Hematopoietic multipotent progenitor cell treated with erythropoietin and hydrocortisone succinate and interleukin-3 and kit ligand, for 6 days (in vitro differentiated cells): ENCODE measurements at regions not wholly inside any gene's neighbourhood (a gene's known extent, or its start where the extent isn't known, plus 50 kb on each side); places are given as distances from the start of the nearest gene placed in this dataset.
"Not testable (repeated sequence)": the region's sequence is repeated elsewhere in the genome, so short reads cannot be mapped to it uniquely, and the experiment has no call there.

ENCODE experiments used
- DNase-seq: peaks from one replicate; pipeline ENCODE4 v3.0.0-alpha.2; 2015

DNA sequence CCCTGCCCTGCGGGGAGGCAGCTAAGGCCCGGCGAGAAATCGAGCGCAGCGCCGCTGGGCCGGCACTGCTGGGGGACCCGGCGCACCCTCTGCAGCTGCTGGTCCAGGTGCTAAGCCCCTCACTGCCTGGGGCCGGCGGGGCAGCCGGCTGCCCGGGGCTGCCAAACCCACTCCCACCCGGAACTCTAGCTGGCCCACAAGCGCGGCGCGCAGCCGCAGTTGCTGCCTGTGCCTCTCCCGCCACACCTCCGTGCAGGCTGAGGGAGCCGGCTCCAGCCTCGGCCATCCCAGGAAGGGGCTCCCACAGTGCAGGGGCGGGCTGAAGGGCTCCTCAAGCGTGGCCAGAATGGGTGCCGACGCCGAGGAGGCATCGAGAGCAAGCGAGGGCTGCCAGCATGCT is 249.9 kb downstream of the FGF9 start:
- DNase-seq = not testable (repeated sequence)

DNA sequence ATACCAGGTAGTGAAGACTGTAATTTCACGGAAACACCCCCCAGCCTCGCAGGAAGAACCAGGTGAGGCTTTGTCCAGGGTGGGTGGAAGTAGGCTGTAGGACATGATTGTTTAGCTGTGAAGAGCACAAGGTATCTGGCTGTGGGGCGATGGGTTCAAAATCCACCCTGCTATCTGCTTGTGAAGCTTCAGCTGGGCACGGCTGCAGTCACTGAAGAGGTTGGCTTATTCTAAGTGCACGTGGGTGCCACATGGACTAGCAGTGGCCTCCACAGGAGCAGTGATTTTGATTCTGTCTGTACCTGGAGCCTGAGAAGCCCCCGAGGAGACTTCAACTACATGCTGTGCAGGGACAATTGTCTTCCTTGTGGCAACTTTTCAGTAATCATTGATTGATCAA is 254.1 kb downstream of the FGF9 start:
- DNase-seq = no peak

DNA sequence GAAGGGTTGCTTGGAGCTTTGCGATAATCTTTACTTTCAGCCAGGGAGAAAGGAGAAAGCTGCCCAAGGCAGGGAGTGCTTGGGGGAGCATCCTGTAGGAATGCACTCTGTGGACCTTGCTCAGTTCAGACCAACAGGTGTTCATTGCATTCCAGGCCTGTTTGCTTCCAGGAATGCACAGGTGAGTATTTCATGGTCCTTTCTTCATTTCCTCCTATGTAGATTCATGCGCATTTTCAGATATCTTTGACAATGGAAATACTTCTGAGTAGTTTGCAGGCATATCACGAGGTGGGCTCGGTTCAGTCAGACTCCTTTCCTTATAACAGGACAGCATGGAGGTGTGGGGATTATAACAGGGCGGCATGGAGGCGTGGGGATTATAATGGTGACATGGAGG is 254.8 kb downstream of the FGF9 start:
- no peak for DNase-seq

DNA sequence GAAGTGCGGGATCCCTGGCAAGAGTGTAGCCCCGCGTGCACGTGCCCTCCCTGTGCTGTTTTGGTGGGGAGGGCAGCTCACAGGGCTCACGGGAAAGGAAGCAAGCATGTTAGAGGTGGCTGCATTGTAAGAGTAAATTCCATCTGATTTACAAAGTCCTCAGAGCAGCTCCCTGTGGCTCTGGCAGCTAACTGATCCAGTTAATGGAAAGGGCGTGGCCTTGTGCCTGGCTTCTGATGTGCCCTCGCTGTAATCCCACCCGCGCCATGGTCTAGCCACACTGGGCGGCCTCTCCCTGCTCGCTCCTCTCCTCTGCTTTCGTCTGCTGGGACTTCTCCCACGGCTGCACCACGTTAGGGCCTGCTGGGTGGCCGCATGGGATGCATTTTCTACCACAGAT is 258.5 kb downstream of the FGF9 start:
- no peak for DNase-seq

DNA sequence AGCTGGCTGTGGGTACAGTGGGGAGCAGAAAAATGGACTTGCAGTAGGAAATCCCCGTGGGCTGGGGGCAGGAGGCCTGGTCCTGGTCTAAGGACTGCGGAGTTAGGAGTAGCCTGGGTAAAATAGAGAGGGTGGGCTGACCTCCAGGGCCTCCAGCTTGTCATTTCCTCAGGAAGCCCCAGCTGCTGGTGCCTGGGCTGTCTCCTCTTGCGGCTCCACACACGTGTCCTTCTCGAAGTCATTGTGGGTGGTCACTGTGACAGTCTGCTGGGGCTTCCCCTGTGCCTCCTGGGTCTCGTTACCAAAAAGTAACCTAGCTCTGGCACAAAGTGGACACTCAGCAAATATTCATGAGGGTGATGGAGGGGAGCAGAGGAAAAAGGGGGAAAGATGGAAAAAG is 259.7 kb downstream of the FGF9 start:
- no peak for DNase-seq

DNA sequence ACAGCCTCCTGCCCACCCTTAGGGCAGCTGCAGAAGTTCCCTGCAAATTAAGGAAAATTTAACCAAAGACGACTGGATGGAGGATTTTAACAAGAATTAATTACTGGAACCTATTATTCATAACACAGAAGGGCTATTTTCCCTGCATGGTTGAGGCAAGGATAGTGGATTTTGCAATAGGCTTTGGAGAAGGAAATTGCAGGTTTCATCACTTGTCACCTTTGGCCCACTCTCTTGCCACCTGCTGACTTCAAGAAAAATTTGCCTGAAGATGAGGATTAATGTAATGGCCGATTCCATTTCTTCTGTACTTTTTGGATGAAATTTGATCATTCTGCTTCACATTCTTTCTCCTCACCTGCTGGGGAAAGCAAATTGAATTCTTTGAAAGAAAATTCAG is 261.7 kb downstream of the FGF9 start:
- no peak for DNase-seq

DNA sequence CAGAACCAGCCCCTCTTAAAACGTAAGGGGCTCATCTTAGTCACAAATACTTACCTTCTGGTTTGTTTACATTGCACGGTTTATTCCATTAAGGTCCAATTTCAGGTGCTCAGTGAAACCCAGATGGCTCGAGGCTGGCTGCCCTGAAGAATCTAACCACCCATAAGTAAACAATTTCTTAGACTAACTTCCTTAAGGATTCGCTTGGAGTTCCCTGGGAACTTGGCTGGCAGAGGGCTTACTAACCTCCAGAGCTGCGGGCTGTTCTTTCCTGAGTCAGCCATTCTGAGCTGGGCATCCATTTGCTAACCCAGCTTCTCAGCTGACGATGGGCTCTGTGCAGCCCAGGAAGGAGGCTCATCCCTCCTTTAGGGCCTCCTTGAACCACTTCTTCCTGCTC is 262.1 kb downstream of the FGF9 start:
- no peak for DNase-seq

DNA sequence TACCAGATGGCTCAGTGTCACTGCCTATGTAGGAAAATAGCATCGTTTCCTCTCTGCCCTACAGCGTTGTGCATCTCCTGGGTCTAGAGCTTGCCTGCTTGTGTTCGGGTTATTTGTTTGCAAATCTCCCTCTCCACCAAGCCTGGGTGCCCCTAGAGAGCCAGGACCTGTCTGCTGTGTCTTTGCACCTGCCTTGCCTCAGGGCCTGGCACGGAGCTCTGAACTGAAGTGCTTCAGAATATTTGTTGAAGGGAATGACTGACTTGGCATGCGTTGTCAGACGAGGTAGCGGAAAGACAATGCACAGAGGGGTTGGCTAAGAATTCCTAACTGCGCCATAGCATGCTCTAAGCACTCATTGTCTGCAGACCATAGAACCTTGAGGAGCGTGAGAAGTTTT is 263.4 kb downstream of the FGF9 start:
- no peak for DNase-seq

DNA sequence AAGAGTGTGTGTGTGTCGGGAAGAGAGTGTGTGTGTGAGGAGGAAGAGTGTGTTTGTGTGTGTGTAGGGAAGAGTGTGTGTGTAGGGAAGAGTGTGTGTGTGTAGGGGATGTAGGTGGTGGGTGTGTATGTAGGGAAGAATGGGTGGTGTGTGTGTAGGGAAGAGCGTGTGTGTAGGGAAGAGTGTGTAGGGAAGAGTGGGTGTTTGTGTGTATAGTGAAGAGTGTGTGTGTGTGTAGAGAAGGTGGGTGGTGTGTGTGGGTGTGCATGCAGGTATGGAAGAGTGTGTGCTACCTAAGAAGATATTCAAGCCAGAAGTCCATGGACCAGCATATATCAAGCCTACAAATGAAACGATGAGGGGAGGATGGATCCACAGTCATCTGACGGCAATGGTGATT is 265.8 kb downstream of the FGF9 start:
- DNase-seq = no peak

DNA sequence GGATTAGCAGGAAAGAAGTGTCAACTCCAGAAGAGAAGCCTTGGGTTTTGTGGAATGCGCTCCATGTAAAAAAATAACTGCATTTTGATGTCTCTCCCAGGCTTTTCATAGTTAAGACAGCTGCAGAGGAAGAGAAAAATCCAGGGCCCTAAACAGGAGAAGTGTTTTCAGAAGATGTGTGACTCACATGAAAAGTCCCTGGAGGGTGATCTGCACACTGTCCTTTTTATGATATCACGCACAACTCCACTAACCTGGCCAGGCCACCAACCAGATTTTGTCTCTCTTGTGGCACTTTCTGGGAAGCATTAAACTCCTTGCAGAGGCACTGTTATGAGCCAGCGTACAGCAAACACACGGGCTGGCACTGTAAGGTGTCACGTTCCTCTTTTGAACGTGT is 267.3 kb downstream of the FGF9 start:
- DNase-seq = no peak

DNA sequence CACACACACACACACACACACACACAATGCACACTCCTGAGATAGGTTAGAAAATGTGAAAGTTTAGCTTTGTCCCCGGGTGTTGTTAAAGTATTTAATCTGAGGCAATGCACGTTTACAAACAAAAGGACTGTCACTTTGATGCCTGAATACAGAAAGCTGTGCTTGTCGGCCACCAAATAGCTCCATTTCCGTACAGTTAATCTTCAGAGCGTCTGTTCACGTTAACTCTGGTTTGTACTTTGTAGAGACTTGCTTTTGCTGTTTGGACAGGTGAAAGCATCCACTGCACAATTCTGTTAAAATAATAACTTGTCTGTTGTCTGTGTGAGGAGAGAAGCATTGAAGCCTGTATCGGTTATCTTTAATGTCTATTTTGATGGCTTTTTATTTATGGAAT is 267.8 kb downstream of the FGF9 start:
- no peak for DNase-seq

DNA sequence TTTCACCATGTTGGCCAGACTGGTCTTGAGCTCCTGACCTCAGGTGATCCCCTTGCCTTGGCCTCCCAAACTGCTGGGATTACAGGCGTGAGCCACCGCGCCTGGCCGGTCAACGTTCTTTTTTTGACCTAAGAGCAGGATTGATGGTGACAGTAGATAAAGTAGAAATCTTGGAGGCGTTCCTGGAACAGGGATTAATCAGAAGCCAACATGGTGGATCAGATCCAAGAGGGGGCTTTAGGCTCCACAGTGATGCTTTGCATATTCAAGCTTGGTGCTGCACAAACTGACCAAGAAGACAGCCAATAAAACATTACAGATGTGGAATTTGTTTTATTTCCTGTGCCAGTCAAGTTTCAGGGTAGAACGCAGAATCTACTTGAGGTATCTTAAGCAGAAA is 271.2 kb downstream of the FGF9 start:
- no peak for DNase-seq

DNA sequence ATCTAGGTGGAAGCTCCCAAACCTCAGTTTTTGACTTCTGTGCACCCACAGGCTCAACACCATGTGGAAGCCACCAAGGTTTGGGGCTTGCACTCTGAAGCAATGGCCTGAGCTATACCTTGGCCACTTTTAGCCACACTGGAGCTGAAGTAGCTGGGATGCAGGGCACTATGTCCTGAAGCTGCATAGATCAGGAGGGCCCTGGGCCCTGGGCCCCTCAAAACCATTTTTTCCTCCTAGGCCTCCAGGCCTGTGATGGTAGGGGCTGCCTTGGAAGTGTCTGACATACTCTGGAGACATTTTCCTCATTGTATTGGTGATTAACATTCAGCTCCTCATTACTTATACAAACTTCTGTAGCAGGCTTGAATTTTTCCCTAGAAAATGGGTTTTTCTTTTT is 273.7 kb downstream of the FGF9 start:
- DNase-seq = no peak

DNA sequence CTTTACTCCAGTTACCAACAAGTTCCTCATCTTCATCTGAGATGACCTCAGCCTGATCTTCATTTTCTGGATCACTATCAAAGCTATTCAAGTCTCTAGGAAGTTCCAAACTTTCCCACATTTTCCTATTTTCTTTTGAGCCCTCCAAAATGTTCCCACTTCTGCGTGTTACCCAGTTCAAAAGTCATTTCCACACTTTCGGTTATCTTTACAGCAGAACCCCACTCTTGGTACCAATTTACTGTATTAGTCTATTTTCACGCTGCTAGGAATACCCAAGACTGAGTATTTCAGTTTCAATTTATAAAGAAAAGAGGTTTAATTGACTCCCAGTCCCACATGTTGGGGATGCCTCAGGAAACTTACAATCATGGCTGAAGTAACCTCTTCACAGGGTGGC is 274.3 kb downstream of the FGF9 start:
- DNase-seq = no peak

DNA sequence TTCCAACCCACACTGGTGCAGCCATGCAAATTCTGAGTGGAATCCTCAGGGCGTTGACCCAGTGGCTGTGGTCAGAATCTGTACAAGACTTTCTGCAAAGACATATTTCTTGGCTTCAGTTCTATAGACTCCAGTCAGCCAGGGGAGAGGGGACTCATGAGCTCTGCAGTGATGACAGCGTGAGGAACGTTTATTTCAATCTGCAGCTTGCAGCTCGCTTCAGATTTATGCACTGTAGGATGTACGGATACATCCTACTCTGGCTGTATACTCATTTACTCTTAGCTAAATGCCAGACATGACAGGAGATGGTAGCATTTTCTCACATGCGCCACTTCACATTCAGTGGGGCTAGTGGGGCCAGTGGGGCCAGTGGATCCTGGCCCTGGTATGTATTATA is 276.1 kb downstream of the FGF9 start:
- no peak for DNase-seq

DNA sequence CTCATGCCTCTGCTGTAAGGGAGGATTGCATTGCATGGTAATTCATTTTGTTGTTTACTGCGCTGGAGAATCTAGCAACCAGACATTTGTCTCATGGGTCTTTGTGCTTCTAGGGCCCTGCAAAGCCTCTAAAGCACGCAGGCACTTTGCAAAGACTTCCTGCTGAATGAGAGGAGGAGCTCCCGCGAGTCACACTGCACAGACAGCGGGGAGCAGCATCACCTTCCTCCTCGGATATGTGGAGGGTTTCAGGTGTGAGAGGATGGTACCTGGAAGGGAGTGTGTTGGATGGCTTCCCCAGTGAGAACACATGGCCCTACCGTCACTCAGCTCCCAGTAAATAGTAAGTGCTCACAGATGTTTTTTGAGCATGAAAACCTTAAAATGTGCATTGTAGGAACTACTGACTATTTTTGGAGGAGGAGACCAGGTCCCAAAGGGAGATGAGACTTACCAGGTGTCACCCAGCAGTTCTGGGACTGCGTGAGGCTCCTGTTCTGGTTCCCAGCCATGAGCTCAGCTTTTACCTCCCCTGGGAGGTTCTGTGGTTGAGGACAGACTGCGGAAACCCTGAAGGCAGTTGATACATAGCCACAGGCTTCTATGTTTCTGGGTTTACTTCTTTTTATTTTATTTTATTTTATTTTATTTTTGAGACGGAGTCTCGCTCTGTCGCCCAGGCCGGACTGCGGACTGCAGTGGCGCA is 278.0 kb downstream of the FGF9 start:
- no peak for DNase-seq

DNA sequence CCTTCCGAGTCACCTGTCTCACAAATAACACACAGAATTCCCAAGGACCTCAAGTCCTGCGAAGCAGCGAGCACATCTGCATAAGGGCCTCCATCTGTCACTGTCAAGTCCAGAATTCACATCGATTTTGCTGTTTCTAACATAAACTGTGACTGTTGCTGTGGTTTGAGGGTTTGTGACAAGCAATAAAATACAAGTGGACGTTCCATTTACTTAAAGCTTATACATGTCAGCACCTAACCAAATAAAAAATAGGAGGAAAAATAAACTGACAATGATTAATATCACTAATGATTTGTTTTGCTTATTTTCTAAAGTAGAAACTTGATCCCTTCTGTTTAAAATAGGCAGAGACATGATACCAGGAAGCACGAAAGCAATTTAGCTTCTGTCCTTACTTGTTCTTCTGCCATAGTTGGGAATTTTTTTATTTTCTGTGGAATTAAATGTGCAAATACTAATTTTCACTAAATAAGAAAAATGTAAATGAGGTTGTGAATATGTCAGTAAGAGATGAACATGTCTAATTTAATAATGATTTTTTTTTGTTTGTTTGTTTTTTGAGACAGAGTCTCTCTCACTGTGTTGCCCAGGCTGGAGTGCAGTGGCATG is 279.1 kb downstream of the FGF9 start:
- DNase-seq = no peak

DNA sequence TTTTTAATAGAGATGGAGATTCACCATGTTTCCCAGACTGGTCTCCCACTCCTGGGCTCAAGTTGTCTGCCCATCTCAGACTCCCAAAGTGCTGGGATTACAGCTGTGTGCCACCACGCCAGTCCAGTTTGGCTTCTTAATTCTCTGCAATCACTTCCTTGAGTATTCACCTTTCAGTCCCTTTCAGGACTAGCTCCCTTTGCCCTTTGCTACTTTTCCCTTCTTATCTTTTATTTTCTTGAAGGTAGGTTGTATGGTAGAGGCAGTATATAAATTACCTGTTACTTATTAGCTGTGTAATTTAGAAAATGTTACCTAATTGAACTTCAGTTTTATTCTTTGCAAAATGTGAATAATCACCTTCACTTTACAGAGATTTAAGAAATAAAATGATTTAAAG is 285.8 kb downstream of the FGF9 start:
- no peak for DNase-seq

DNA sequence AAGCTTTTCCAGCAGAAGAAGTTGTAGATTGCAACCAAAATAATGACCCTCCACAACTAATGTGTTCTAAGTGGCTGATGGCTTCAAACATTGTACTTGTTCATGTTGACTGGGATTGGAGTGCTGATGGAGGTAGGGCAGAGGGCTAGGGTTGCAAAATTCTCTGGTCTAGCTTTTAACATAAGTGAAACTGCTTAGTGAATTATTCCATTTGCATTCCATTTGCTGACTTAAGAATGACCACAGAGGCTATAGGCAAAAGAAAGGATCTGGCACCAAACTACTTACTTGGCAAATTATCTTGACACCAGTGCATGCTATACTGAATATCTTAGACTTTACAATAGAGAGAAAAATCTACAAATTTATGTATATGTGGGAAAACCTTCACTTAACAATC is 287.0 kb downstream of the FGF9 start:
- no peak for DNase-seq

DNA sequence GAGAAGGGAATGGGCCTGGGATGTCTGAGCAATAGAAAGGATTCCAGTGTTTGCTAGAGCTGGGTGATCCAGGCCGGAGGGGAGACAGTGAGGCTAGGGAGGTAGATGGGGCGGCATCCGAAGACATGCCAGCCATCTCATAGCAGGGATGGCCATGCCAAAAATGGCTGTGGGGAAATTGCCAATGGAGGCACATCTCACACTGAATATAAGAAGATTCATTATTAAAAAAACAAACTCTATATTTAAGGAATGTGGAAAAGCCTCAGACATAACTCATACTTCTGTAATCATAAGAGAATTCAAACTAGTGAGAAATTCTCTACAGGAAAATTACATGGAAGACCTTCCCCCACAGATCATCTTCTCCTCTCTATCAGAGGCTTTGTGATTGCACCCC is 289.2 kb downstream of the FGF9 start:
- DNase-seq = no peak

DNA sequence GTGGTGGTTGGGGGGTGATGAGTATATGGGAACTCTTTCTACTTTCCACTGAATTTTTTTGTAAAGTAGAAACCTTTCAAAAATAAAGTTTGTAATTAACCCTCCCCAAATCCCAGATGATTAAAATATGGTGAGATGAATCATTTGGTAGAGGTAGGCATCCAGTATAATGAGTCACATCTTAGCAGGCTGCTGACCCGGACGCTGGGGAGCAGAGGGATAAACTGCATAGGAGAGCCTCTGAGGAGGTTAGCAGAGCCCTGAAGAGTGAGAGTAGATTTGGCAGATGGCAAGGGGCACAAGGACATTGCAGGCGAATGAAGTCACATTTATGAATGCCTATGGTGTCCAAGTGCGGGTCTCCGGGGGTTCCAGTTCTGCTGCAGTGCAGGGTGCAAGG is 293.8 kb downstream of the FGF9 start:
- no peak for DNase-seq

DNA sequence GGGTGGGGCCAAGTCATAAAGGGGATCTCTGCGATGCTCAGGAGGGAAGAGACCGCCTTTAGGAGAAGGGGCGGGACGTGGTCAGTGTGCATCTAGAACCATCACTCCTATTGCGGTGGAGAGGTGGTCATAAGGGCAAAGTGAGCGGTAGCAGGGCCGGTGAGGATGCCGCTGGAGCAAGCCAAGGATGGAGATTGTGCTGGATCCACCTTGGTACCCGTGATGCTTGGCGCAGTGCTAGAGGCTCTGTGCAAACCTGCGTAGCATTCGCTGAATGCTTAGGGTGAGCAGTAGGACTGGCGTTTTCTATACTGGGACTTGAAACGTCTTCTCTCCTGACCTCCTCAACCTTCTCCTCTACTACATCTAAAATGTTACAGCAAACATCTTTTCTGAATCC is 294.2 kb downstream of the FGF9 start:
- DNase-seq = no peak

DNA sequence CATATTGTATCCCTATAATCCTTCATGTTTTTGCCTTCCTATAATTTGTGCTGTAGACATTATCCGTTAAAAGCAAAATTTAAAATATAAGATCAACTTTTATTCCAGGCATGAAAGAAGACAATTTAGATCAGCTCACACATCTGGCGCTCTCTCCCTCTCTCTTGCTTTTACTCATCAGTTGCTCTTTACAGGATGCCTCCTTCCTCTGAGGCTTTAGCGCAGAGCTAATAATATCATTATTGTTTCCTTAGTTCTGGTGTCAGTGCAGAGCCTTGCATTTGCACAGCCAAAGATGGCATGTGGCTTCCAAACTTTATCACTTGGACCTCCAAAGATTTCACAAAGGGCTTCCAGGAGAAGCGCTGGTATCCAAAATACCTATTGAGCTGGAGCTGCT is 295.1 kb downstream of the FGF9 start:
- no peak for DNase-seq

DNA sequence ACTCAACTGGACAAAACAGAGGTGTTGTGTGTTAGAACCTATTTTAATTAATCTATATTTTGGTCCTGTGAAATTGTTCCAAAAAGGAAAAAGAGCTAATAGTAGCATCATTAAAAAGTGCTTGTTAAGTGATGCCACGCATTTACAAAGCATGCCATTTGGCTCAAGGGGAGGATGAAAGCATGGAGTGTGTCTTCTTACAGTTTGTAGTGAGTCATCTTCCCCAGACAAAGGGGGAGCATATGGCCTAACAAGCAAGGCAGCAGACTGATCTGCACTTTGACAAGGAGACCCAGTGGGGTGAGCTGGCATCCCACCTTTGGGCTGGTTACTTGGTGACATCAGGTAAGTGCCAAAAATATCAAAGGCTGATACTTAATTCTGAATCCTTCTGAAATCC is 297.0 kb downstream of the FGF9 start:
- no peak for DNase-seq

DNA sequence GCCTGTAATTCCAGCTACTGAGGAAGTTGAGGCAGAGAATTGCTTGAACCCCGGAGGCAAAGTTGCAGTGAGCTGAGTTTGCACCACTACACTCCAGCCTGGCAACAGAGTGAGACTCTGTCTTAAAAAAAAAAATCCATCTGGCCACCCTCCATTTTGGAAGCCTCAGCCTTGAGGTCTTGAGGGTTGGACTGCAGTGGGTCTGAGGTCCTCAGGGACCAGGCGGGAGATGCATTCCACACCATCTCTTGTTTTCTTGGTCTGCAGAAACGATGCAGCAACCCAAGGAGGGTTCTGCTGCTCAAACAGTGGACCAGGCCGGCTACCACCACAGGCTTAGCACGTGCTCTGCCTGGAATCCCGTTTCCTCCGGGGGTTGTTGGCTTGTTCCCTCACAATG is 299.3 kb downstream of the FGF9 start:
- DNase-seq = no peak
